Mesenchymal stem cell (in vitro differentiated cells and primary cell): ENCODE measurements at regions not wholly inside any gene's neighbourhood (a gene's known extent, or its start where the extent isn't known, plus 50 kb on each side); places are given as distances from the start of the nearest gene placed in this dataset.

ENCODE experiments used
- DNase-seq: peaks from one replicate; pipeline ENCODE4 v3.0.0-alpha.2; 2013
- H2AFZ ChIP-seq: one replicate; pipeline ENCODE4 v1.6.1; 2013; ENCODE audit warnings: low read depth, mild to moderate bottlenecking, control low read depth, inconsistent platforms, low read length, moderate library complexity
- H2AK5ac ChIP-seq: 2 replicates; pipeline ENCODE4 v1.6.1; 2013; ENCODE audit warnings: low read length, moderate library complexity, mild to moderate bottlenecking, inconsistent platforms; ENCODE audit not compliant: severe bottlenecking
- H2BK120ac ChIP-seq: one replicate; pipeline ENCODE4 v1.6.1; 2013; ENCODE audit warnings: low read depth, mild to moderate bottlenecking, inconsistent platforms, low read length, moderate library complexity
- H2BK12ac ChIP-seq, 2 experiments: one replicate each; pipeline ENCODE4 v1.6.1; 2013; ENCODE audit warnings: inconsistent platforms in 2 of 2, low read length in 2 of 2, mild to moderate bottlenecking in 2 of 2, moderate library complexity in 2 of 2, control low read depth in 1 of 2
- H2BK15ac ChIP-seq: one replicate; pipeline ENCODE4 v1.6.1; 2013; ENCODE audit warnings: mild to moderate bottlenecking, low read depth, inconsistent platforms; ENCODE audit not compliant: poor library complexity, severe bottlenecking
- H2BK5ac ChIP-seq: 2 replicates; pipeline ENCODE4 v1.6.1; 2013; ENCODE audit warnings: low read depth, mild to moderate bottlenecking, low read length, control low read depth, inconsistent platforms; ENCODE audit not compliant: poor library complexity, severe bottlenecking
- H3K14ac ChIP-seq, 2 experiments: one replicate each; pipeline ENCODE4 v1.6.1; 2013; ENCODE audit warnings: inconsistent platforms in 2 of 2, low read length in 2 of 2, control low read depth in 1 of 2, mild to moderate bottlenecking in 1 of 2, moderate library complexity in 1 of 2
- H3K18ac ChIP-seq, 2 experiments: one replicate each; pipeline ENCODE4 v1.6.1; 2013; ENCODE audit warnings: inconsistent platforms in 2 of 2, low read length in 2 of 2, control low read depth in 1 of 2, low read depth in 1 of 2, mild to moderate bottlenecking in 1 of 2
- H3K23ac ChIP-seq, 2 experiments: one replicate each; pipeline ENCODE4 v1.6.1; 2013; ENCODE audit warnings: inconsistent platforms in 2 of 2, low read length in 2 of 2, mild to moderate bottlenecking in 2 of 2, moderate library complexity in 2 of 2, control low read depth in 1 of 2
- H3K27ac ChIP-seq: 2 replicates; pipeline ENCODE4 v1.5.1; 2013; ENCODE audit warnings: mild to moderate bottlenecking, moderate library complexity, low read length, control low read depth, inconsistent platforms; ENCODE audit not compliant: poor library complexity, severe bottlenecking
- H3K27me3 ChIP-seq, 2 experiments: 2 replicates each; pipeline versions ENCODE4 v1.6.1 to v1.7.0; 2013; ENCODE audit warnings: low read length in 2 of 2, mild to moderate bottlenecking in 2 of 2, moderate library complexity in 2 of 2, control low read depth in 1 of 2, inconsistent platforms in 1 of 2; ENCODE audit not compliant: control insufficient read depth in 1 of 2, insufficient read depth in 1 of 2
- H3K36me3 ChIP-seq, 2 experiments: 2 replicates each; pipeline versions ENCODE4 v1.6.1 to v1.7.0; 2013; ENCODE audit warnings: low read length in 2 of 2, control low read depth in 1 of 2, inconsistent platforms in 1 of 2, low read depth in 1 of 2, mild to moderate bottlenecking in 1 of 2; ENCODE audit not compliant: insufficient read depth in 2 of 2, control insufficient read depth in 1 of 2
- H3K4ac ChIP-seq, 2 experiments: one replicate each; pipeline ENCODE4 v1.6.1; 2013; ENCODE audit warnings: inconsistent platforms in 2 of 2, low read length in 2 of 2, mild to moderate bottlenecking in 2 of 2, moderate library complexity in 2 of 2, control low read depth in 1 of 2, low read depth in 1 of 2
- H3K4me1 ChIP-seq: 2 replicates; pipeline ENCODE4 v1.6.1; 2013; ENCODE audit warnings: low read depth, low read length, control low read depth; ENCODE audit not compliant: control insufficient read depth, insufficient read depth
- H3K4me2 ChIP-seq: 2 replicates; pipeline ENCODE4 v1.6.1; 2013; ENCODE audit warnings: low read length, mild to moderate bottlenecking, inconsistent platforms; ENCODE audit not compliant: poor library complexity, severe bottlenecking
- H3K4me3 ChIP-seq, 2 experiments: 2 replicates each; pipeline versions ENCODE4 v1.5.1 to v1.7.0; 2013; ENCODE audit warnings: low read length in 2 of 2, mild to moderate bottlenecking in 2 of 2, control low read depth in 1 of 2, low read depth in 1 of 2; ENCODE audit not compliant: insufficient read depth in 1 of 2
- H3K79me1 ChIP-seq: replicated peaks from 2 replicates; pipeline ENCODE4 v1.6.1; 2013; ENCODE audit warnings: mild to moderate bottlenecking, control low read depth, low read length, inconsistent platforms; ENCODE audit not compliant: poor library complexity, severe bottlenecking
- H3K9ac ChIP-seq: 2 replicates; pipeline ENCODE4 v1.7.0; 2013; ENCODE audit warnings: mild to moderate bottlenecking, low read length, moderate library complexity
- H3K9me3 ChIP-seq: 2 replicates; pipeline ENCODE4 v1.7.0; 2013; ENCODE audit warnings: mild to moderate bottlenecking, low read length; ENCODE audit not compliant: control insufficient read depth
- H4K8ac ChIP-seq: one replicate; pipeline ENCODE4 v1.6.1; 2013; ENCODE audit warnings: inconsistent platforms, mild to moderate bottlenecking, low read length, moderate library complexity
- H4K91ac ChIP-seq: one replicate; pipeline ENCODE4 v1.6.1; 2013; ENCODE audit warnings: mild to moderate bottlenecking, low read length, inconsistent platforms
- whole genome bisulfite sequencing: methylation state at CpG from one replicate; pipeline ENCODE4 v1.1.7; 2013; ENCODE audit warnings: mixed read lengths; 5-methylcytosine and 5-hydroxymethylcytosine counted together

GRCh38 chr14:26200687-26201086, 397.1 kb downstream of the NOVA1 start:
- DNase-seq = peak; percentile 68
- no peak overlapping the region for H2AFZ ChIP-seq
- H3K18ac ChIP-seq = no peak overlapping the region
- H2BK12ac ChIP-seq = no peak overlapping the region
- H4K91ac ChIP-seq = no peak overlapping the region
- H3K27me3 ChIP-seq = peaks cover 29 to 69% of the 10 kb centered on the region in 2 experiments
- H3K9ac ChIP-seq = no peak overlapping the region
- H3K79me1 ChIP-seq = no peaks in the 10 kb centered on the region
- no peaks in the 10 kb centered on the region for H3K9me3 ChIP-seq
- 41% methylated on average over 3 of the region's 3 CpGs for whole genome bisulfite sequencing
- no peak overlapping the region for H4K8ac ChIP-seq
- peaks cover 6% of the 10 kb centered on the region for H3K4me1 ChIP-seq
- H3K4ac ChIP-seq = no peak overlapping the region
- H2BK15ac ChIP-seq = no peak overlapping the region
- H2AK5ac ChIP-seq = no peak overlapping the region
- no peak overlapping the region for H3K23ac ChIP-seq
- H3K36me3 ChIP-seq = no peaks in the 10 kb centered on the region
- no peak overlapping the region for H2BK120ac ChIP-seq
- H3K14ac ChIP-seq = no peak overlapping the region
- no peak overlapping the region for H3K4me3 ChIP-seq
- no peak overlapping the region for H3K4me2 ChIP-seq
- H2BK5ac ChIP-seq = no peak overlapping the region
- peak overlapping the region; percentile 32 for H3K27ac ChIP-seq

GRCh38 chr14:26199590-26200370, 398.1 kb downstream of the NOVA1 start:
- Histone ChIP-seq H2BK5ac (no peak overlapping the region), H3K4me1 (peaks cover 2% of the 10 kb centered on the region), H3K79me1 (no peaks in the 10 kb centered on the region), H3K27ac (peak overlapping the region; percentile 74), H3K9me3 (no peaks in the 10 kb centered on the region), H3K23ac (no peak overlapping the region), H4K91ac (no peak overlapping the region), H3K4me2 (peak overlapping the region; percentile 14), H3K4me3 (no peak overlapping the region), H2AFZ (no peak overlapping the region), H2BK15ac (no peak overlapping the region), H3K36me3 (no peaks in the 10 kb centered on the region), H2BK12ac (no peak overlapping the region), H3K18ac (no peak overlapping the region), H3K9ac (no peak overlapping the region), H4K8ac (no peak overlapping the region), H3K14ac (no peak overlapping the region), H2BK120ac (no peak overlapping the region), H3K27me3 (peaks cover 34 to 70% of the 10 kb centered on the region in 2 experiments), H3K4ac (no peak overlapping the region), H2AK5ac (no peak overlapping the region)
- 60% methylated on average over 6 of the region's 6 CpGs for WGBS
- DNase-seq = peak; percentile 76

GRCh38 chr14:26199096-26199495, 398.7 kb downstream of the NOVA1 start:
- H2AK5ac ChIP-seq = no peak overlapping the region
- DNase-seq = no peak

GRCh38 chr14:26194816-26195215, 403.0 kb downstream of the NOVA1 start:
- Histone ChIP-seq H3K9me3 (peaks cover 6% of the 10 kb centered on the region), H3K27me3 (peaks cover 37 to 63% of the 10 kb centered on the region in 2 experiments), H3K79me1 (no peaks in the 10 kb centered on the region), H2BK120ac (no peak overlapping the region), H2BK5ac (no peak overlapping the region), H2AFZ (no peak overlapping the region), H2BK15ac (no peak overlapping the region), H3K4me2 (no peak overlapping the region), H3K27ac (no peak overlapping the region), H2AK5ac (no peak overlapping the region), H3K4me3 (no peak overlapping the region), H3K4me1 (no peaks in the 10 kb centered on the region), H3K18ac (no peak overlapping the region), H3K23ac (no peak overlapping the region), H2BK12ac (no peak overlapping the region), H4K91ac (no peak overlapping the region), H3K4ac (no peak overlapping the region), H3K14ac (no peak overlapping the region), H3K9ac (no peak overlapping the region), H3K36me3 (no peaks in the 10 kb centered on the region), H4K8ac (no peak overlapping the region)
- 90% methylated on average over 1 of the region's 1 CpG for WGBS
- no peak for DNase-seq

More at GRCh38 chr14:26199096-26199495, 398.7 kb downstream of the NOVA1 start:
- Histone ChIP-seq H3K79me1 (no peaks in the 10 kb centered on the region), H3K4me2 (no peak overlapping the region), H3K4me3 (no peak overlapping the region), H4K8ac (no peak overlapping the region), H3K18ac (no peak overlapping the region), H2BK15ac (no peak overlapping the region), H2BK12ac (no peak overlapping the region), H4K91ac (no peak overlapping the region), H3K9ac (no peak overlapping the region), H2AFZ (no peak overlapping the region), H3K4ac (no peak overlapping the region), H3K27ac (no peak overlapping the region), H3K14ac (no peak overlapping the region), H3K27me3 (peaks cover 37 to 70% of the 10 kb centered on the region in 2 experiments), H3K4me1 (peaks cover 2% of the 10 kb centered on the region), H3K36me3 (no peaks in the 10 kb centered on the region), H3K9me3 (no peaks in the 10 kb centered on the region), H2BK120ac (no peak overlapping the region), H2BK5ac (no peak overlapping the region), H3K23ac (no peak overlapping the region)
- 100% methylated on average over 1 of the region's 2 CpGs for WGBS
